Fibroblast of lung (primary cell): ENCODE measurements at regions not wholly inside any gene's neighbourhood (a gene's known extent, or its start where the extent isn't known, plus 50 kb on each side); places are given as distances from the start of the nearest gene placed in this dataset.

Experiments used
- EZH2 ChIP-seq: IDR thresholded peaks from 2 replicates; pipeline ENCODE4 v1.5.1; 2012; ENCODE audit warnings: low read length, control low read depth, mild to moderate bottlenecking; ENCODE audit errors: missing control alignments
- TF ChIP-seq, protein P1 (sequence below), 2 donors: IDR thresholded peaks in 1 of 2; conservative IDR thresholded peaks in 1 of 2; 1 replicate in 1 of 2; 2 replicates in 1 of 2; pipeline ENCODE4 v1.5.1; 2011 to 2012; ENCODE audit warnings: low read length in 2 of 2, control low read depth in 1 of 2, inconsistent platforms in 1 of 2, low read depth in 1 of 2, mild to moderate bottlenecking in 1 of 2

GRCh38 chr2:184444623-184445223 is 153.6 kb upstream of the ZNF804A start:
- TF ChIP-seq EZH2 = no peak
- TF ChIP-seq, protein P1, sequence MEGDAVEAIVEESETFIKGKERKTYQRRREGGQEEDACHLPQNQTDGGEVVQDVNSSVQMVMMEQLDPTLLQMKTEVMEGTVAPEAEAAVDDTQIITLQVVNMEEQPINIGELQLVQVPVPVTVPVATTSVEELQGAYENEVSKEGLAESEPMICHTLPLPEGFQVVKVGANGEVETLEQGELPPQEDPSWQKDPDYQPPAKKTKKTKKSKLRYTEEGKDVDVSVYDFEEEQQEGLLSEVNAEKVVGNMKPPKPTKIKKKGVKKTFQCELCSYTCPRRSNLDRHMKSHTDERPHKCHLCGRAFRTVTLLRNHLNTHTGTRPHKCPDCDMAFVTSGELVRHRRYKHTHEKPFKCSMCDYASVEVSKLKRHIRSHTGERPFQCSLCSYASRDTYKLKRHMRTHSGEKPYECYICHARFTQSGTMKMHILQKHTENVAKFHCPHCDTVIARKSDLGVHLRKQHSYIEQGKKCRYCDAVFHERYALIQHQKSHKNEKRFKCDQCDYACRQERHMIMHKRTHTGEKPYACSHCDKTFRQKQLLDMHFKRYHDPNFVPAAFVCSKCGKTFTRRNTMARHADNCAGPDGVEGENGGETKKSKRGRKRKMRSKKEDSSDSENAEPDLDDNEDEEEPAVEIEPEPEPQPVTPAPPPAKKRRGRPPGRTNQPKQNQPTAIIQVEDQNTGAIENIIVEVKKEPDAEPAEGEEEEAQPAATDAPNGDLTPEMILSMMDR (conservative IDR thresholded peaks at IDR 0.05 in 1 of 2, IDR thresholded peaks at IDR 0.05 in 1 of 2; ENCODE audit: low read depth in 1 of 2, low read length in 2 of 2) = no peak
